ENCODE measurements at regions not wholly inside any gene's neighbourhood (a gene's known extent, or its start where the extent isn't known, plus 50 kb on each side); places are given as distances from the start of the nearest gene placed in this dataset.

DNA sequence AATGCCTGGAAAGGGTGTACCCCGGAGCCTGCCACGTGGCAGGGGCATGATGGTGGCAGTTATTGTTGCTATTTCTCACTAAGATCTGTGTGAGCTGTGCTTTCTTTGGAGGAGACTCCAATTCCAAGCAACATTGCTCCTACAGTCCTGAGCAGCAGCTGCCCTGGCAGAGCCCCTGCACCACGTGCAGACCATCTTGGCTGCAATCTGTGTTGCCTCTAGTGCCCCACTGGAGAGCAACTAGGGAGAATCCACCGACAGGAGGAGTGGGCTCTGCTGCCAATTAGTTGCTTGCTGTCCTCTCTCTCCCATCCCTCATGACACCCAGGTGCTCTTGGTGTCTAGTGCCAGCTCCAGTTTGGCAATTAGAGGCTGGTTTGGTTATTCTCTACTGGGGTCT lies 116.0 kb downstream of the PXDC1 start:
- whole genome bisulfite sequencing (ENCODE audit: low lambda C conversion rate) = 10% methylated on average over 4 of the region's 4 CpGs

DNA sequence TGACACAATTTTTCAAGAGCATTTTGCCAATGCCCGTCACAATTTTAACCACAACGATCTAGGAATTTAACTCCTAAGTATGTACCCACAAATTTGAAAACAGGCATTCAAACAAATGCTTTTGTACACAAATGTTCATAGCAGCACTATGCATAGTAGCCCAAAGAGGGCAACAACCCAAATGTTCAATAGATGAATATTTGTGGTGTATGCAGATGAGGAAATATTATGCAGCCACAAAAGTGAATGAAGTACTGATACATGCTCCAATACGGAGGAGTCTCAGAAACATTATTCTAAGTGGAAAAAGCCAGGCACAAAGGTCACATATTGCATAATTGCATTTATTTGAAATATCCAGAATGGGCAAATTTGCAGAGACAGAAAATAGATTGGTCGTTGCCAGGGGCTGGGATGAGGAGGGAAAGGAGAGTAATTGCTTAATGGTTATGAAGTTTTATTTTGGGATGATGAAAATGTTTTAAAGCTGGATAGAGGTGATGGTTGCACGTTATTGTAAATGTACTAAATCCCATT lies 117.2 kb downstream of the PXDC1 start:
- Histone ChIP-seq H3K4me1 (ENCODE audit: control insufficient read depth in 1 of 2, insufficient read depth in 2 of 2, low read depth in 1 of 2, low read length in 1 of 2) (no peaks in the 10 kb centered on the region; a peak in 1 of 4 replicates), H3K27me3 (ENCODE audit: insufficient read depth) (peaks cover 31% of the 10 kb centered on the region), H3K4me2 (no peak overlapping the region), H3K27ac (ENCODE audit: low read depth in 2 of 2, low read length in 1 of 2) (no peak overlapping the region), H2AFZ (ENCODE audit: low read depth) (no peak overlapping the region), H3K9me3 (no peaks in the 10 kb centered on the region), H3K79me2 (ENCODE audit: insufficient read depth) (no peaks in the 10 kb centered on the region), H4K20me1 (ENCODE audit: insufficient read depth) (no peaks in the 10 kb centered on the region), H3F3A (replicated peaks; ENCODE audit: insufficient read depth) (no peaks in the 10 kb centered on the region), H3K9me2 (no peaks in the 10 kb centered on the region), H3K4me3 (ENCODE audit: low read depth in 2 of 2, low read length in 1 of 2) (no peak overlapping the region), H3K9ac (no peak overlapping the region), H3K36me3 (replicated peaks in 1 of 2; ENCODE audit: control insufficient read depth in 1 of 2, insufficient read depth in 2 of 2, low read length in 1 of 2) (no peaks in the 10 kb centered on the region)
- TF ChIP-seq, protein P1, sequence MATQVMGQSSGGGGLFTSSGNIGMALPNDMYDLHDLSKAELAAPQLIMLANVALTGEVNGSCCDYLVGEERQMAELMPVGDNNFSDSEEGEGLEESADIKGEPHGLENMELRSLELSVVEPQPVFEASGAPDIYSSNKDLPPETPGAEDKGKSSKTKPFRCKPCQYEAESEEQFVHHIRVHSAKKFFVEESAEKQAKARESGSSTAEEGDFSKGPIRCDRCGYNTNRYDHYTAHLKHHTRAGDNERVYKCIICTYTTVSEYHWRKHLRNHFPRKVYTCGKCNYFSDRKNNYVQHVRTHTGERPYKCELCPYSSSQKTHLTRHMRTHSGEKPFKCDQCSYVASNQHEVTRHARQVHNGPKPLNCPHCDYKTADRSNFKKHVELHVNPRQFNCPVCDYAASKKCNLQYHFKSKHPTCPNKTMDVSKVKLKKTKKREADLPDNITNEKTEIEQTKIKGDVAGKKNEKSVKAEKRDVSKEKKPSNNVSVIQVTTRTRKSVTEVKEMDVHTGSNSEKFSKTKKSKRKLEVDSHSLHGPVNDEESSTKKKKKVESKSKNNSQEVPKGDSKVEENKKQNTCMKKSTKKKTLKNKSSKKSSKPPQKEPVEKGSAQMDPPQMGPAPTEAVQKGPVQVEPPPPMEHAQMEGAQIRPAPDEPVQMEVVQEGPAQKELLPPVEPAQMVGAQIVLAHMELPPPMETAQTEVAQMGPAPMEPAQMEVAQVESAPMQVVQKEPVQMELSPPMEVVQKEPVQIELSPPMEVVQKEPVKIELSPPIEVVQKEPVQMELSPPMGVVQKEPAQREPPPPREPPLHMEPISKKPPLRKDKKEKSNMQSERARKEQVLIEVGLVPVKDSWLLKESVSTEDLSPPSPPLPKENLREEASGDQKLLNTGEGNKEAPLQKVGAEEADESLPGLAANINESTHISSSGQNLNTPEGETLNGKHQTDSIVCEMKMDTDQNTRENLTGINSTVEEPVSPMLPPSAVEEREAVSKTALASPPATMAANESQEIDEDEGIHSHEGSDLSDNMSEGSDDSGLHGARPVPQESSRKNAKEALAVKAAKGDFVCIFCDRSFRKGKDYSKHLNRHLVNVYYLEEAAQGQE (IDR thresholded peaks at IDR 0.05; ENCODE audit: low read depth, low read length) = no peak
- no peak for TF ChIP-seq FOSL2 (IDR thresholded peaks at IDR 0.05; ENCODE audit: borderline replicate concordance, low read depth)
- no peak for TF ChIP-seq FOXM1 (IDR thresholded peaks at IDR 0.05; ENCODE audit: low read depth)
- TF ChIP-seq, protein P2, sequence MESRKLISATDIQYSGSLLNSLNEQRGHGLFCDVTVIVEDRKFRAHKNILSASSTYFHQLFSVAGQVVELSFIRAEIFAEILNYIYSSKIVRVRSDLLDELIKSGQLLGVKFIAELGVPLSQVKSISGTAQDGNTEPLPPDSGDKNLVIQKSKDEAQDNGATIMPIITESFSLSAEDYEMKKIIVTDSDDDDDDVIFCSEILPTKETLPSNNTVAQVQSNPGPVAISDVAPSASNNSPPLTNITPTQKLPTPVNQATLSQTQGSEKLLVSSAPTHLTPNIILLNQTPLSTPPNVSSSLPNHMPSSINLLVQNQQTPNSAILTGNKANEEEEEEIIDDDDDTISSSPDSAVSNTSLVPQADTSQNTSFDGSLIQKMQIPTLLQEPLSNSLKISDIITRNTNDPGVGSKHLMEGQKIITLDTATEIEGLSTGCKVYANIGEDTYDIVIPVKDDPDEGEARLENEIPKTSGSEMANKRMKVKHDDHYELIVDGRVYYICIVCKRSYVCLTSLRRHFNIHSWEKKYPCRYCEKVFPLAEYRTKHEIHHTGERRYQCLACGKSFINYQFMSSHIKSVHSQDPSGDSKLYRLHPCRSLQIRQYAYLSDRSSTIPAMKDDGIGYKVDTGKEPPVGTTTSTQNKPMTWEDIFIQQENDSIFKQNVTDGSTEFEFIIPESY (IDR thresholded peaks at IDR 0.05; ENCODE audit: borderline replicate concordance, low read depth) = no peak
- TF ChIP-seq MXI1 (IDR thresholded peaks at IDR 0.05; ENCODE audit: low read depth, low read length) = no peak
- TF ChIP-seq, protein P3, sequence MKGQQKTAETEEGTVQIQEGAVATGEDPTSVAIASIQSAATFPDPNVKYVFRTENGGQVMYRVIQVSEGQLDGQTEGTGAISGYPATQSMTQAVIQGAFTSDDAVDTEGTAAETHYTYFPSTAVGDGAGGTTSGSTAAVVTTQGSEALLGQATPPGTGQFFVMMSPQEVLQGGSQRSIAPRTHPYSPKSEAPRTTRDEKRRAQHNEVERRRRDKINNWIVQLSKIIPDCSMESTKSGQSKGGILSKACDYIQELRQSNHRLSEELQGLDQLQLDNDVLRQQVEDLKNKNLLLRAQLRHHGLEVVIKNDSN (IDR thresholded peaks at IDR 0.05; ENCODE audit: borderline replicate concordance, low read depth) = no peak
- no peak for TF ChIP-seq GABPA (IDR thresholded peaks at IDR 0.05; ENCODE audit: low read depth)
- TF ChIP-seq TEAD4 (IDR thresholded peaks at IDR 0.05; ENCODE audit: borderline replicate concordance, insufficient read depth) = no peak
- TF ChIP-seq, protein P4, sequence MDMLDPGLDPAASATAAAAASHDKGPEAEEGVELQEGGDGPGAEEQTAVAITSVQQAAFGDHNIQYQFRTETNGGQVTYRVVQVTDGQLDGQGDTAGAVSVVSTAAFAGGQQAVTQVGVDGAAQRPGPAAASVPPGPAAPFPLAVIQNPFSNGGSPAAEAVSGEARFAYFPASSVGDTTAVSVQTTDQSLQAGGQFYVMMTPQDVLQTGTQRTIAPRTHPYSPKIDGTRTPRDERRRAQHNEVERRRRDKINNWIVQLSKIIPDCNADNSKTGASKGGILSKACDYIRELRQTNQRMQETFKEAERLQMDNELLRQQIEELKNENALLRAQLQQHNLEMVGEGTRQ (IDR thresholded peaks at IDR 0.05; ENCODE audit: borderline replicate concordance, low read depth, low read length) = no peak
- TF ChIP-seq RXRA (IDR thresholded peaks at IDR 0.05; ENCODE audit: borderline replicate concordance, low read depth) = no peak
- no peak for TF ChIP-seq FOXJ3 (CRISPR knock-in tag; IDR thresholded peaks at IDR 0.05)
- no peak for TF ChIP-seq NFIC (IDR thresholded peaks at IDR 0.05; ENCODE audit: borderline replicate concordance)
- no peak for TF ChIP-seq GATA2 (CRISPR knock-in tag; IDR thresholded peaks at IDR 0.05)
- no peak for TF ChIP-seq YY1 (IDR thresholded peaks at IDR 0.05; ENCODE audit: low read depth)
- no peak for TF ChIP-seq SMC3 (IDR thresholded peaks at IDR 0.05; ENCODE audit: low read depth, low read length)
- no peak for TF ChIP-seq NRF1 (IDR thresholded peaks at IDR 0.05; ENCODE audit: low read depth, low read length)
- no peak for TF ChIP-seq TCF12 (IDR thresholded peaks at IDR 0.05)
- no peak for DNase-seq
- CTCF ChIA-PET = no interaction called here
- 35% methylated on average over 5 of the region's 5 CpGs for WGBS (ENCODE audit: low lambda C conversion rate)
- POLR2A ChIA-PET = no interaction called here

More for the DNA sequence above, 116.0 kb downstream of the PXDC1 start:
- ChIA-PET CTCF (no interaction called here), POLR2A (no interaction called here)
- H3K4me1 ChIP-seq (ENCODE audit: control insufficient read depth in 1 of 2, insufficient read depth in 2 of 2, low read depth in 1 of 2, low read length in 1 of 2) = no peaks in the 10 kb centered on the region; a peak in 1 of 4 replicates
- H3K27ac ChIP-seq (ENCODE audit: low read depth in 2 of 2, low read length in 1 of 2) = no peak overlapping the region
- no peaks in the 10 kb centered on the region for H3K79me2 ChIP-seq (ENCODE audit: insufficient read depth)
- H3K9me3 ChIP-seq = no peaks in the 10 kb centered on the region
- H3F3A ChIP-seq (replicated peaks; ENCODE audit: insufficient read depth) = no peaks in the 10 kb centered on the region
- H4K20me1 ChIP-seq (ENCODE audit: insufficient read depth) = no peaks in the 10 kb centered on the region
- no peaks in the 10 kb centered on the region for H3K36me3 ChIP-seq (replicated peaks in 1 of 2; ENCODE audit: control insufficient read depth in 1 of 2, insufficient read depth in 2 of 2, low read length in 1 of 2)
- no peak for TF ChIP-seq YY1 (IDR thresholded peaks at IDR 0.05; ENCODE audit: low read depth)
- DNase-seq = no peak
- no peak overlapping the region for H2AFZ ChIP-seq (ENCODE audit: low read depth)
- H3K9me2 ChIP-seq = no peaks in the 10 kb centered on the region
- no peak overlapping the region for H3K9ac ChIP-seq
- peaks cover 26% of the 10 kb centered on the region for H3K27me3 ChIP-seq (ENCODE audit: insufficient read depth)
- H3K4me3 ChIP-seq (ENCODE audit: low read depth in 2 of 2, low read length in 1 of 2) = no peak overlapping the region
- no peak overlapping the region for H3K4me2 ChIP-seq

Data from SK-N-SH (cell line).